Dermis microvascular lymphatic vessel endothelial cell (primary cell): ENCODE measurements at regions not wholly inside any gene's neighbourhood (a gene's known extent, or its start where the extent isn't known, plus 50 kb on each side); places are given as distances from the start of the nearest gene placed in this dataset.

Source experiments
- DNase-seq, 2 donors: peaks; one replicate each; pipeline versions ENCODE4 v3.0.0 to v3.0.0-alpha.2; 2010; ENCODE audit warnings: low read depth in 2 of 2

DNA sequence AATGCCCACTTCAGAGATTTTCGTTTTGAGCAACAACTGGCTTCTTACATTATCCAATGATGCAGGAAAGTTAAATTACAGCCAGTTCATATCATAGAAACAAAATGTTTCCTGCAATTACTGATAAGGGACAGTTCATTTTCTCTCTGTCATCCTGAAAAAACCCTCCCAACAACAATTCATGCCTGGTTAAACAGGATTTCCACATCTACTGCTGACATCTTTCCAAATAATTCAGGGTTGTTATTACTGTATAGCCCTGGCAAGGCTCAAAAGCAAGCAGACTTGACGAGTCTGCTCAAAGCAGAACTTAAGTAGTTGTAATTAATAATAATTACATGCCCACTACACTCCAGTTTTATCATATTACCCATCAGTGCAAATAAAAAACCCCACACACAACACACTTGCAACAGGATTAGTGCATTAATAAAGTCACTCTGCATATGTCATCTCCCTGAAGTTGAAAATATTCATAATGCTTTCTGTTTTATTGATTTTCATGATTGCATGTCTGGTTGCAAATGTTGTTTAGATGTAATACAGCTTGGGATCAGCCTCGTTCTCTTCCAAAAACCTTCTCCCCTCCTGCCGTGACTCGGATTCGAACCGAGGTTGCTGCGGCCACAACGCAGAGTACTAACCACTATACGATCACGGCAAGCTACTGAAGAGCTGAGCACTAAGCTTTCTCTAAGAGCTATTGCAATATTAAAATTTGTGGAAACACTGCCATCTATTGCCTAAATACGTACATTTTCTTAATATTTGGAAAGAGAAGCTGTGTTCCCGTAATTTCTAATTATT lies 119.6 kb upstream of the NFIB start:
- DNase-seq: peak; percentile 92 to 93

DNA sequence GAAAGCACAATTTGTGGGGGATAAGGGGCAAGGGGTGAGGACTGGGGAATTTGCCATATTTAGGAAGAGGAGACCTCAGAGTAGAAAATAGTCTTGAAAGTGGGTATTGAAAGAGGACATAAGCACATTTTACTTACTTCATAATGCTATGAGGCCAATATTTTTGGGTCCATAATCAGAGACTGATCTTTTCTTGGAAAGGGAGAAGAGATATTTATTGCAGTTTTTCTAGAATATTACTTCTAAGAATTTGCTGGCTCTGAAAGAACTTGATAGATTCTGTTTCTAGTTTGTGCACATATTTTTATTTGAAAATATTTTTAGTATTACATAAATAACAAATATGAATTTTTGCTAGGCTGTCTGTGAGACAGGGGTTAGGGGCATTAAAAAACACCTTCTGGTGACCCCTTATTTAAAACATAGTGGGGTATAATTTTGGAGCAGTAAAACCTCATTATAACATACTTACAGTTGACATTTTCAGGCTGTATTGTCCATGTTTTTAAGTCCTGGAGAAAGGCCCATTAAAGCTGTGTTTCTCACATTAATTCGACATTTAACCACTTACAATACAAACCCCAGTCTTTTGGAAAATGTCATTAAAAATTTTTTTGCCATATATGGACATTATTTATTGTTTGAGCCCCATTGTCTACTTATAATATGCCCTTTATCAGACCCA lies 118.9 kb upstream of the NFIB start:
- no peak for DNase-seq

DNA sequence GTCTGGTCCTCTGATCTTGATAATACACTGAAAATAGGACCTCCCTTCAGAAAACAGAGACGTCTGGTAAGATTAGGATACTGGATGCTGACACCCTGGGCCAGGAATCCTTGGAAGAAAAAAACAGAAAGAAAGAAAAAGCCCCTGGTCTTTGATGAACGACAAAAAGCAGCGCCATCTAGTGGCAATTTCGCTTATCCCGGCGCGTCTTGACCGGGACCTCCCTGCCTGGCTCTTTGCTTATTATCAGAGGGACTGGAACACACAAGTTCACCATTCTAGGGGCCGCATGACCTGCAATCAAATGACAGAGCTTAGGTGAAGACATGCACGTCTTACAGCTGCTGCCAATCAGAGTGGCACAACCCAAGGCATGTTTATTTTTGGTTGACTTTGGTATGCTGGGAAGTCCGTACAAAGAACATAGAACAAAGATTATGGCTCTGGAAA lies 114.9 kb upstream of the NFIB start:
- DNase-seq: peak; percentile 50 to 83

- no peak for DNase-seq
Measured at GRCh38 chr9:14427419-14427818, 113.5 kb upstream of the NFIB start.

- DNase-seq: no peak
Measured at GRCh38 chr9:14424983-14425382, 111.0 kb upstream of the NFIB start.

DNA sequence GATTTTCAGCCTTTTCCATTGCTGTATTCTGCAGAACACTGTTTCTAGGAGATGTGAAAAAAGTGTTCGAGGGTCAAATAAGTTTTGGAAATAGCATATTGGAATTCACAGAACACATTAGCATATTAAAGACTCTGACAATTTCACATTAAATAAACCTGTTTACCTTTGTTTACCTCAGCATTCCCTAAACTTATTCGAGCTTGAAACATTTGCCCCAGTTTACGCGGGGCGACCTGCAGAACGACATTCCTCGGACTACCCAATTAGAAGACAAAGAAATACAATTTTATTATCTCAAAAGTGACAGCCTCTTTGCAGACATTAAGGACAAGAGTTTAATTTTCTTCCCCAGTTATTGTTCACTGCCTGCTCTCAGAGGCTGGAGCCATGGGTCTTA lies 110.3 kb upstream of the NFIB start:
- DNase-seq: no peak

- DNase-seq: peak in 1 of 2 donors; percentile 83
Measured at GRCh38 chr9:14423815-14424261, 109.9 kb upstream of the NFIB start.

GRCh38 chr9:14421291-14421690 lies 107.3 kb upstream of the NFIB start:
- no peak for DNase-seq

GRCh38 chr9:14418941-14419937 lies 105.3 kb upstream of the NFIB start:
- DNase-seq: no peak

- DNase-seq: no peak
Measured at GRCh38 chr9:14418301-14418940, 104.5 kb upstream of the NFIB start.

DNA sequence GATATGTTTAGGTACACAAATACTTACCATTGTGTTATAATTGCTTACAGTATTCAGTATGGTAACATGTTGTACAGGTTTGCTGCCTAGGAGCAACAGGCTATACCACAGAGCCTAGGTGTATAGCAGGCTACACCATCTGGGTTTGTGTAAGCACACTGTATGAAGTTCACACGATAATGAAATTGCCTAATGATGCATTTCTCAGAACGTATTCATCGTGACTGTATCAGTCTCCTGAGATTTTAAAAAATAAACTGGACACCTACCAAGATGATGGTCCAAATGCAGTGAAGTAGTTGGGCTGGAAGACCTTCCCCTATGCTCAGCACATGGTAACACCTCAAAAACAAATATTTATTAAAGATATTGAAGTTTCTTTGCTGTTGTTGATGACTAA lies 103.3 kb upstream of the NFIB start:
- no peak for DNase-seq

DNA sequence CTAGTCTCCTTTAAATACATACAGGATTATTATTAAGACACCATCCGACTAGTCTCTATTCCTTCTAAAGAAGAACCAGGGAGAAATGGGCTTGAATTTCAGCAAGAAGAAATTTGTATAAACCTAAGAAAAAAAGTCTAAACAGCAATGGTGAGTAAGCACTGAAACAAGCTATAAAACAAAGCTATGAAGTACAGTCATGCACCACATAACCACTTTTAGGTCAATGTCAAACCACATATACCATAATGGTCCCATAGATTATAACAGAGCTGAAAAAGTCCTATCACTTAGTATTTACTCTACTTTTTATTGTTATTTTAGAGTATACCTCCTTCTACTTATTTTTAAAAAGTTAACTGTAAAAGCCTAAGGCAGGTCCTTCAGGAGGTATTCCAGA lies 102.0 kb upstream of the NFIB start:
- DNase-seq: no peak

DNA sequence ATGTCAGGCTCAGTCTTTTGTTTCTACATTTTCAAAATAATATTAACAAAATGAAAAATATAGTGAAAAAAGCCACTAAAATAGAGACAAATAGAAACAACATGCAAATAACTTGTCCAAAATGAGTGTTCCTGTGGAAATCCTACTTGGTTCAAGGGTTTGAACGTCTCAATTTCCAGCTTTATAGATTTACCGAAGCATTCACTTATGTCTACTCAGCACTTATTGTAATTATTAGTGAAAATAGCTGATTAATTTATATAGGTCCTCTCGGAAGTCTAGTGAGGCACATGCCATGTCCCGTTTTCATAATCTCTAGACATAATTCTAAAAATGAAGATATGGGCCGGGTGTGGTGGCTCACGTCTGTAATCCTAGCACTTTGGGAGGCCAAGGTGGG lies 99.9 kb upstream of the NFIB start:
- DNase-seq: no peak

GRCh38 chr9:14412775-14413174 lies 98.8 kb upstream of the NFIB start:
- DNase-seq: no peak

- no peak for DNase-seq
Measured at GRCh38 chr9:14406463-14406862, 92.5 kb upstream of the NFIB start.

DNA sequence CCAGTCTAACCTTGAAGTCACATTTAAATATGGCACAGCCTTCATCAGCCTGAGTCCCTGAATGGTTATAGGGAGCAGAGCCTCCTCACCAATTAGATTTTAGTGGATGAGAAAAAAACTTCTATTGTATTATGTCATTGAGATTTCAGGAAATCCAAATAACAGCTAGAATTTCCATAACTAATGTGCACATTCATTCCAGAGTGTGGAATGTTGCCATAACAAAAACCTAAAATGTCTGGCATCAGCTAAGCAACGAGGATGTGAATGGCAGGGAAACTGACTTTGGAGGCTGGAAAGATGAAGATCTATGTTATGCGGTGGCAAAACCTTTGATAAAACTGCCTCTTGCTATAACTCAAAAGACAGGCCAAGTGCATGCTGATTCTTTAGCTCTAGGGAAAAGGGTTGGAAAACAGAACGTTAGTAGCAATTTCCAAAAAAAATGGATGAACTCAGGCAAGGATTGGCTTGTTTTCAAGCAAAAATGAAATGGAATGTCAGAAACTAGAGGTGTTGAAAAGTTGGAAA lies 91.3 kb upstream of the NFIB start:
- DNase-seq: peak; percentile 71 to 81

- DNase-seq: no peak
Measured at GRCh38 chr9:14403081-14403480, 89.1 kb upstream of the NFIB start.

GRCh38 chr9:14402583-14402982 lies 88.6 kb upstream of the NFIB start:
- DNase-seq: no peak

GRCh38 chr9:14401911-14402310 lies 88.0 kb upstream of the NFIB start:
- no peak for DNase-seq

DNA sequence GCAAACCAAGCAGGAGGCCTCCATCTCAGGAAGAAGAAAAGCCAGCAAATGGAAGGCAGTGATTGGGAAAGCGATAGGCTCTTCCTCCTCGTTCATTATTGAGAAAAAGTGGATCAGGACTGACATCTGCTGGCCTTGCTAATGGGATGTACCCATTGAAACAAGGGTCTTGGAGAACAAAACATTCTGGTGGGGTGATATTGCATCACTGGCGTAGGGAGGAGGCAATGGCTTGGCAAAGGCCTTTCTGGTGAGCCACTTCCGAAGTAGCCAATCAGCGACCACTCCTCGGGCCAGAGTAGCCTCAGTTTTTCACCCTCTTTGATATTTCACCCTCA lies 86.7 kb upstream of the NFIB start:
- DNase-seq: peak; percentile 77 to 90
